ENCODE measurements at regions not wholly inside any gene's neighbourhood (a gene's known extent, or its start where the extent isn't known, plus 50 kb on each side); places are given as distances from the start of the nearest gene placed in this dataset.

- TF ChIP-seq, protein P1, sequence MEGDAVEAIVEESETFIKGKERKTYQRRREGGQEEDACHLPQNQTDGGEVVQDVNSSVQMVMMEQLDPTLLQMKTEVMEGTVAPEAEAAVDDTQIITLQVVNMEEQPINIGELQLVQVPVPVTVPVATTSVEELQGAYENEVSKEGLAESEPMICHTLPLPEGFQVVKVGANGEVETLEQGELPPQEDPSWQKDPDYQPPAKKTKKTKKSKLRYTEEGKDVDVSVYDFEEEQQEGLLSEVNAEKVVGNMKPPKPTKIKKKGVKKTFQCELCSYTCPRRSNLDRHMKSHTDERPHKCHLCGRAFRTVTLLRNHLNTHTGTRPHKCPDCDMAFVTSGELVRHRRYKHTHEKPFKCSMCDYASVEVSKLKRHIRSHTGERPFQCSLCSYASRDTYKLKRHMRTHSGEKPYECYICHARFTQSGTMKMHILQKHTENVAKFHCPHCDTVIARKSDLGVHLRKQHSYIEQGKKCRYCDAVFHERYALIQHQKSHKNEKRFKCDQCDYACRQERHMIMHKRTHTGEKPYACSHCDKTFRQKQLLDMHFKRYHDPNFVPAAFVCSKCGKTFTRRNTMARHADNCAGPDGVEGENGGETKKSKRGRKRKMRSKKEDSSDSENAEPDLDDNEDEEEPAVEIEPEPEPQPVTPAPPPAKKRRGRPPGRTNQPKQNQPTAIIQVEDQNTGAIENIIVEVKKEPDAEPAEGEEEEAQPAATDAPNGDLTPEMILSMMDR (IDR thresholded peaks at IDR 0.05): no peak
- no peak for TF ChIP-seq POLR2AphosphoS5 (IDR thresholded peaks at IDR 0.05)
- TF ChIP-seq POLR2A (IDR thresholded peaks at IDR 0.05): no peak
- no peak for TF ChIP-seq EP300 (IDR thresholded peaks at IDR 0.05)
- Histone ChIP-seq H3K27me3 (no peaks in the 10 kb centered on the region), H3K9me3 (no peaks in the 10 kb centered on the region), H3K36me3 (no peaks in the 10 kb centered on the region), H3K27ac (no peak overlapping the region), H3K4me1 (no peaks in the 10 kb centered on the region), H3K4me3 (no peak overlapping the region)
- 86% methylated on average over 2 of the region's 2 CpGs for WGBS
- no peak for DNase-seq (ENCODE audit: low spot score in 2 of 2)
Observed at GRCh38 chr10:36621346-36621745, 504.1 kb upstream of the ANKRD30A start.

- Histone ChIP-seq H3K27me3 (no peaks in the 10 kb centered on the region), H3K9me3 (no peaks in the 10 kb centered on the region), H3K36me3 (no peaks in the 10 kb centered on the region), H3K27ac (no peak overlapping the region), H3K4me1 (no peaks in the 10 kb centered on the region), H3K4me3 (no peak overlapping the region)
- no peak for DNase-seq (ENCODE audit: low spot score in 2 of 2)
- TF ChIP-seq POLR2AphosphoS5 (IDR thresholded peaks at IDR 0.05) (no peak), POLR2A (IDR thresholded peaks at IDR 0.05) (no peak), EP300 (IDR thresholded peaks at IDR 0.05) (no peak)
- 94% methylated on average over 4 of the region's 4 CpGs for WGBS
Observed at GRCh38 chr10:36612436-36612835, 513.0 kb upstream of the ANKRD30A start.

- no peak for TF ChIP-seq EP300 (IDR thresholded peaks at IDR 0.05)
- no peak for TF ChIP-seq POLR2A (IDR thresholded peaks at IDR 0.05)
- TF ChIP-seq, protein P1 (IDR thresholded peaks at IDR 0.05): no peak
- TF ChIP-seq POLR2AphosphoS5 (IDR thresholded peaks at IDR 0.05): no peak
- no peak overlapping the region for H3K27ac ChIP-seq
- H3K36me3 ChIP-seq: no peaks in the 10 kb centered on the region
- no peaks in the 10 kb centered on the region for H3K27me3 ChIP-seq
- 85% methylated on average over 4 of the region's 4 CpGs for WGBS
- no peak for DNase-seq (ENCODE audit: low spot score in 2 of 2)
- no peaks in the 10 kb centered on the region for H3K9me3 ChIP-seq
- no peaks in the 10 kb centered on the region for H3K4me1 ChIP-seq
- no peak overlapping the region for H3K4me3 ChIP-seq
Observed at GRCh38 chr10:36608866-36609265, 516.5 kb upstream of the ANKRD30A start.

GRCh38 chr10:36608251-36608650 is 517.1 kb upstream of the ANKRD30A start:
- WGBS: 71% methylated on average over 1 of the region's 1 CpG

GRCh38 chr10:36606234-36606839 is 519.1 kb upstream of the ANKRD30A start:
- H3K27me3 ChIP-seq: no peaks in the 10 kb centered on the region
- TF ChIP-seq POLR2A (IDR thresholded peaks at IDR 0.05): no peak
- TF ChIP-seq, protein P1 (IDR thresholded peaks at IDR 0.05): no peak
- no peak for TF ChIP-seq EP300 (IDR thresholded peaks at IDR 0.05)
- TF ChIP-seq POLR2AphosphoS5 (IDR thresholded peaks at IDR 0.05): no peak
- DNase-seq (ENCODE audit: low spot score in 2 of 2): no peak
- H3K4me1 ChIP-seq: no peaks in the 10 kb centered on the region
- H3K9me3 ChIP-seq: no peaks in the 10 kb centered on the region
- H3K4me3 ChIP-seq: no peak overlapping the region
- H3K36me3 ChIP-seq: no peaks in the 10 kb centered on the region
- no peak overlapping the region for H3K27ac ChIP-seq
- WGBS: 62% methylated on average over 5 of the region's 5 CpGs

More at GRCh38 chr10:36608251-36608650, 517.1 kb upstream of the ANKRD30A start:
- Histone ChIP-seq H3K36me3 (no peaks in the 10 kb centered on the region), H3K27ac (no peak overlapping the region), H3K4me1 (no peaks in the 10 kb centered on the region), H3K4me3 (no peak overlapping the region), H3K27me3 (no peaks in the 10 kb centered on the region), H3K9me3 (no peaks in the 10 kb centered on the region)
- TF ChIP-seq POLR2AphosphoS5 (IDR thresholded peaks at IDR 0.05) (no peak), EP300 (IDR thresholded peaks at IDR 0.05) (no peak), POLR2A (IDR thresholded peaks at IDR 0.05) (no peak)
- TF ChIP-seq, protein P1 (IDR thresholded peaks at IDR 0.05): no peak
- DNase-seq (ENCODE audit: low spot score in 2 of 2): no peak

- no peak overlapping the region for H3K4me3 ChIP-seq
- DNase-seq (ENCODE audit: low spot score in 2 of 2): no peak
- 73% methylated on average over 2 of the region's 2 CpGs for WGBS
- no peaks in the 10 kb centered on the region for H3K4me1 ChIP-seq
- no peaks in the 10 kb centered on the region for H3K36me3 ChIP-seq
- H3K9me3 ChIP-seq: no peaks in the 10 kb centered on the region
- TF ChIP-seq EP300 (IDR thresholded peaks at IDR 0.05) (no peak), POLR2AphosphoS5 (IDR thresholded peaks at IDR 0.05) (no peak), POLR2A (IDR thresholded peaks at IDR 0.05) (no peak)
- TF ChIP-seq, protein P1 (IDR thresholded peaks at IDR 0.05): no peak
- no peak overlapping the region for H3K27ac ChIP-seq
- no peaks in the 10 kb centered on the region for H3K27me3 ChIP-seq
Observed at GRCh38 chr10:36604316-36604715, 521.1 kb upstream of the ANKRD30A start.
